Calu3 (cell line): ENCODE measurements at regions not wholly inside any gene's neighbourhood (a gene's known extent, or its start where the extent isn't known, plus 50 kb on each side); places are given as distances from the start of the nearest gene placed in this dataset.
A peak's percentile ranks its signal among the peaks of the same experiment; 100 is the strongest.

ENCODE experiments used
- BruUV-seq: library from RNA; stranded (reverse); fragments of 400-500 nt; replicated peaks from 2 replicates; lab custom pipeline; 2021; lab: Mats Ljungman, UMichigan
- CTCF ChIA-PET: fragments of 300-600 bp; sonication (Branson Sonifier 250); formaldehyde crosslinking; loops from one replicate; lab custom pipeline; 2022; ENCODE audit warnings: antibody characterized with exemption; lab: Charles Lee
- DNase-seq: peaks from one replicate; pipeline ENCODE4 v3.0.0; 2022
- H3K27ac Mint-ChIP-seq: one replicate; pipeline ENCODE4 v1.8.0; 2022; ENCODE audit warnings: mixed read lengths; ENCODE audit not compliant: unreplicated experiment
- H3K27me3 Mint-ChIP-seq: one replicate; pipeline ENCODE4 v1.8.0; 2022; ENCODE audit warnings: mixed read lengths; ENCODE audit not compliant: unreplicated experiment
- H3K36me3 Mint-ChIP-seq: one replicate; pipeline ENCODE4 v1.8.0; 2022; ENCODE audit warnings: mild to moderate bottlenecking, moderate library complexity, mixed read lengths; ENCODE audit not compliant: insufficient read depth, unreplicated experiment
- H3K4me1 Mint-ChIP-seq: one replicate; pipeline ENCODE4 v1.8.0; 2022; ENCODE audit warnings: mild to moderate bottlenecking, low read depth, mixed read lengths; ENCODE audit not compliant: unreplicated experiment
- H3K4me3 Mint-ChIP-seq: one replicate; pipeline ENCODE4 v1.8.0; 2022; ENCODE audit warnings: mild to moderate bottlenecking, low read depth, moderate library complexity, mixed read lengths; ENCODE audit not compliant: unreplicated experiment
- H3K9me3 Mint-ChIP-seq: one replicate; pipeline ENCODE4 v1.8.0; 2022; ENCODE audit warnings: low read depth, mixed read lengths; ENCODE audit not compliant: unreplicated experiment
- intact Hi-C: fragments of 100-400 bp; cut with micrococcal nuclease; formaldehyde crosslinking; loops from one replicate; pipeline ENCODE4 v1.10.0; 2022; ENCODE audit not compliant: unreplicated experiment
- TF ChIP-seq, protein P1 (sequence below): fragments of 200-600 bp; IDR thresholded peaks from one replicate; pipeline ENCODE4 v1.8.0; 2022; ENCODE audit warnings: antibody characterized with exemption; ENCODE audit not compliant: unreplicated experiment

DNA sequence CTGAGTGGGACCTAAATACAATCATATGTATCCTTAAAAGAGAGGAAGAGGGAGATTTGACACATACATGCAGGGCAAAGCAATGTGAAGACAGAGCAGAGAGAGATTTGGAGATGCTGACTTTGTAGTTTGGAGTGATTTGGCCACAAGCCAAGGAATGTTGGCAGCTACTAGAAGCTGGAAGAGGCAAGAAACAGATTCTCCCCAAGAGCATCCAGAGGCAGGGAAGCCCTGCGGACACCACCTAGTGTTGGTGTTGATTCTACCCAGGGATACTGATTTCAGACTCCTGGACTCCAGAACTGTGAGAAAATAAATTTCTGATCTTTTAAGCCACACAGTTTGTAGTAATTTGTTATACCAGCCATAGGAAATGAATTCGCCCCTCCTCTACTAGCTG lies 64.9 kb upstream of the OSMR start:
- Mint-ChIP-seq H3K27ac (no peak overlapping the region), H3K27me3 (peaks cover 60% of the 10 kb centered on the region), H3K4me3 (no peak overlapping the region), H3K36me3 (no peaks in the 10 kb centered on the region), H3K4me1 (no peaks in the 10 kb centered on the region), H3K9me3 (peaks cover 3% of the 10 kb centered on the region)
- intact Hi-C loops: no loop called here
- BruUV-seq: no TSS peak
- CTCF ChIA-PET: no interaction called here
- DNase-seq: peak; percentile 23
- TF ChIP-seq, protein P1, sequence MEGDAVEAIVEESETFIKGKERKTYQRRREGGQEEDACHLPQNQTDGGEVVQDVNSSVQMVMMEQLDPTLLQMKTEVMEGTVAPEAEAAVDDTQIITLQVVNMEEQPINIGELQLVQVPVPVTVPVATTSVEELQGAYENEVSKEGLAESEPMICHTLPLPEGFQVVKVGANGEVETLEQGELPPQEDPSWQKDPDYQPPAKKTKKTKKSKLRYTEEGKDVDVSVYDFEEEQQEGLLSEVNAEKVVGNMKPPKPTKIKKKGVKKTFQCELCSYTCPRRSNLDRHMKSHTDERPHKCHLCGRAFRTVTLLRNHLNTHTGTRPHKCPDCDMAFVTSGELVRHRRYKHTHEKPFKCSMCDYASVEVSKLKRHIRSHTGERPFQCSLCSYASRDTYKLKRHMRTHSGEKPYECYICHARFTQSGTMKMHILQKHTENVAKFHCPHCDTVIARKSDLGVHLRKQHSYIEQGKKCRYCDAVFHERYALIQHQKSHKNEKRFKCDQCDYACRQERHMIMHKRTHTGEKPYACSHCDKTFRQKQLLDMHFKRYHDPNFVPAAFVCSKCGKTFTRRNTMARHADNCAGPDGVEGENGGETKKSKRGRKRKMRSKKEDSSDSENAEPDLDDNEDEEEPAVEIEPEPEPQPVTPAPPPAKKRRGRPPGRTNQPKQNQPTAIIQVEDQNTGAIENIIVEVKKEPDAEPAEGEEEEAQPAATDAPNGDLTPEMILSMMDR: no peak

DNA sequence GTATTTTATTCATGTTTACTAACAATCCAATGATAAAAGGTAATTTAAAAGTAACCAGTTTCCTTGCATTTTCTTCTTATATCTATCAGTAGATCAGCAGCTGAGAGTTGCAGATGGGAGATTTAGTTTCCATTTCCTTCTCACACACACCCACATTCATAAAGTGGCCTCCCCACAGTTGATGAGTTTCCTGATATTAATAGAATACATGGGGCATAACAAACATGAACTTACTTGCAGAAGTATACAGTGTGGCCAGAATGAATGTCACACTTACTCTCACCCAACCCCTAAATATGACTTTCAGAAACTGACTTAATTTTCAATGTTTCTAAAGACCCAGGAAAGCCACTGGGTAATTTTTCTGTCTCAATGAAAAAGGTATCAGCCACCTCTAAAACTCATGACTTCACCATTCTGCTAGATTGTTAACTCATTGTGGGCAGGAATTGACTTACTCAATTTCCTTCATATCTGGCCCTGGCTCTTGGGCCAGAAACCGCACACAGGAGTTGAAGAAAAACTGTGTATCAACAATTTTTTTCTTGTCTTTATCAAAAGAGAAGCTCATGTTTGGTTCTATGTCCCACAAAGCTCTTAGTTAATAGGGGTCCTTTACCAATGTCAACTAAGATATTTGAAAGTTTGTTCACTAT lies 63.5 kb upstream of the OSMR start:
- Mint-ChIP-seq H3K4me1 (no peaks in the 10 kb centered on the region), H3K9me3 (peaks cover 3% of the 10 kb centered on the region), H3K4me3 (no peak overlapping the region), H3K27me3 (peaks cover 51% of the 10 kb centered on the region), H3K36me3 (no peaks in the 10 kb centered on the region), H3K27ac (no peak overlapping the region)
- CTCF ChIA-PET: interaction anchor here (1.0 to 1.3 kb wide), 3 partner anchors 8 to 340 kb away, joined by 3 to 6 read pairs (median 3); no protein-coding TSS in a partner anchor
- no TSS peak for BruUV-seq
- TF ChIP-seq, protein P1: no peak
- no peak for DNase-seq
- intact Hi-C loops: no loop called here

DNA sequence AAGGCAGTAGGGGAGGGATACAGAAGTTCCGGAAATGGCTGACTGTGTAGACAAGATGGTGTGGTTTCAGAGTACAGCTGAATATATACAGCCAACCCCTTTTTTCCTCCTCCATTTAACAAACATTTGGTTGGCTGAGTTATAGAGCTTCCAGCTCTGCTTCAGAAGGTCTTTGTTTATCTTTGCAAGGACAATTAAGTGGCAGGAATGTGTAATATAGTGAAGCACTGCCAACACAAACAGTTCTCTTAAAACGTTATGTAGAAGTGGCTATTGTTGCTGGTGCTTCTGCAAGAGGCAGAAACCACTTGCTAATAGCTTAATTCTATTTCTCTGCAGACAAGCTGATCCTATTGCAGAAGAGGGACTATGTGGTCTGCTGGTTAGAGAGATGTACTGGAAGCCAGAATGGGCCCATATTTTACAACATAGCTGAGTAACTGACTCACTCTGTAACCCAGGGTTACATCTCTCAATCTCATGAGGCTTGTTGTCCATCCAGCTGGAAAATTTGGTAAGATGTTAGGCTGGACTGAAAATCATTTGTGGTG lies 62.7 kb upstream of the OSMR start:
- CTCF ChIA-PET: interaction anchor here (1.0 to 1.3 kb wide), 3 partner anchors 9 to 341 kb away, joined by 3 to 6 read pairs (median 3); no protein-coding TSS in a partner anchor
- no peak for DNase-seq
- Mint-ChIP-seq H3K4me1 (no peaks in the 10 kb centered on the region), H3K4me3 (no peak overlapping the region), H3K9me3 (peaks cover 3% of the 10 kb centered on the region), H3K27me3 (peaks cover 43% of the 10 kb centered on the region), H3K27ac (no peak overlapping the region), H3K36me3 (no peaks in the 10 kb centered on the region)
- TF ChIP-seq, protein P1: no peak
- BruUV-seq: no TSS peak
- intact Hi-C loops: no loop called here

DNA sequence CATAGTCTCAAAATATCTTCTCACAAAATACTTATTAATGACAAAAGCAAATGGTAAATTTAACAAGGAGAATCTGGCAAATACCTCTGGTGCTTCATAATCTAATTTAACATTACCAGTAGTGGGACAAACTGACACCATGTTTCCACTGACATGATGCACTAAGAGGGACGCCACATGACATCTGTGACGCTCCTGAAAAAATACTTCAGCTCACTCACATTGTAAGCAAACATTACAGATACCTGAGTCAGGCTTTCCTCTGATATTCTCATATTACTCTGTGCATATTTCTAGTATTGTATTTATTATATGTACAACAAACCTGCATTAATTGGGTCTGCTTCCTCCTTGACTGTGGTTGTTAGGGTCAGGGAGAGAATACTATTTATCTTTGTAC lies 56.7 kb upstream of the OSMR start:
- no TSS peak for BruUV-seq
- no peak for DNase-seq
- H3K27me3 Mint-ChIP-seq: peaks cover 61% of the 10 kb centered on the region
- intact Hi-C loops: no loop called here
- no peaks in the 10 kb centered on the region for H3K4me1 Mint-ChIP-seq
- TF ChIP-seq, protein P1: no peak
- no peak overlapping the region for H3K27ac Mint-ChIP-seq
- H3K4me3 Mint-ChIP-seq: no peak overlapping the region
- H3K9me3 Mint-ChIP-seq: peaks cover 3% of the 10 kb centered on the region
- H3K36me3 Mint-ChIP-seq: no peaks in the 10 kb centered on the region
- CTCF ChIA-PET: no interaction called here
